IMR-90 (cell line): ENCODE measurements at regions not wholly inside any gene's neighbourhood (a gene's known extent, or its start where the extent isn't known, plus 50 kb on each side); places are given as distances from the start of the nearest gene placed in this dataset.

Experiments used
- ATAC-seq: fragments of 200-7000 bp; cut with Tn5 transposase; 2 replicates; pipeline ENCODE4 v1.9.1; 2020; ENCODE audit warnings: low read depth, mild to moderate bottlenecking, moderate library complexity
- BruUV-seq: library from RNA; stranded (reverse); fragments of 400-500 nt; replicated peaks from 2 replicates; lab custom pipeline; 2021; lab: Mats Ljungman, UMichigan
- CTCF ChIA-PET: fragments of 300-600 bp; formaldehyde crosslinking; extraction: SDS; loops from one replicate; lab custom pipeline; 2021; ENCODE audit warnings: antibody characterized with exemption; lab: Yijun Ruan, JAX
- POLR2A ChIA-PET: fragments of 300-600 bp; sonication (Branson Sonifier 250); formaldehyde crosslinking; loops from one replicate; lab custom pipeline; 2022; ENCODE audit warnings: antibody characterized with exemption; ENCODE audit not compliant: unreplicated experiment; lab: Charles Lee
- DNase-seq: peaks from one replicate; pipeline ENCODE4 v3.0.0; 2013
- H2AFZ ChIP-seq: replicated peaks from 2 replicates; pipeline ENCODE3; 2013; ENCODE audit warnings: low read length, mild to moderate bottlenecking; ENCODE audit not compliant: poor library complexity
- H2AK5ac ChIP-seq: 2 replicates; pipeline ENCODE4 v1.6.1; 2013; ENCODE audit warnings: low read depth, low read length, inconsistent platforms
- H2AK9ac ChIP-seq: replicated peaks from 2 replicates; pipeline ENCODE3; 2013; ENCODE audit warnings: mild to moderate bottlenecking, low read depth, low read length, moderate library complexity; ENCODE audit not compliant: poor library complexity
- H2BK120ac ChIP-seq: 2 replicates; pipeline ENCODE4 v1.6.1; 2013; ENCODE audit warnings: low read depth, low read length, inconsistent platforms
- H2BK15ac ChIP-seq: 3 replicates; pipeline ENCODE4 v1.6.1; 2013; ENCODE audit warnings: low read depth, low read length, inconsistent platforms
- H2BK20ac ChIP-seq: 2 replicates; pipeline ENCODE4 v1.6.1; 2013; ENCODE audit warnings: low read depth, mild to moderate bottlenecking, inconsistent platforms, low read length, moderate library complexity
- H2BK5ac ChIP-seq: 2 replicates; pipeline ENCODE4 v1.6.1; 2013; ENCODE audit warnings: mild to moderate bottlenecking, low read depth, low read length, inconsistent platforms; ENCODE audit not compliant: poor library complexity, severe bottlenecking
- H3K14ac ChIP-seq: replicated peaks from 2 replicates; pipeline ENCODE4 v1.6.1; 2013; ENCODE audit warnings: low read depth, low read length, inconsistent platforms
- H3K18ac ChIP-seq: 2 replicates; pipeline ENCODE4 v1.6.1; 2013; ENCODE audit warnings: low read depth, low read length, control low read depth
- H3K23ac ChIP-seq: 2 replicates; pipeline ENCODE4 v1.6.1; 2013; ENCODE audit warnings: low read depth, low read length, inconsistent platforms
- H3K27ac ChIP-seq: 2 replicates; pipeline ENCODE4 v1.5.1; 2013; ENCODE audit warnings: mild to moderate bottlenecking, control low read depth, low read length; ENCODE audit not compliant: insufficient read depth
- H3K27me3 ChIP-seq: 2 replicates; pipeline ENCODE4 v1.6.1; 2013; ENCODE audit warnings: low read length; ENCODE audit not compliant: control insufficient read depth, insufficient read depth
- H3K36me3 ChIP-seq: 2 replicates; pipeline ENCODE4 v1.6.1; 2013; ENCODE audit warnings: low read length, mixed read lengths; ENCODE audit not compliant: control insufficient read depth, insufficient read depth
- H3K4ac ChIP-seq: 2 replicates; pipeline ENCODE4 v1.6.1; 2013; ENCODE audit warnings: low read depth, low read length, inconsistent platforms
- H3K4me1 ChIP-seq: 2 replicates; pipeline ENCODE4 v1.6.1; 2013; ENCODE audit warnings: low read length, mixed read lengths; ENCODE audit not compliant: control insufficient read depth, insufficient read depth
- H3K4me2 ChIP-seq: 2 replicates; pipeline ENCODE4 v1.6.1; 2013; ENCODE audit warnings: low read depth, mild to moderate bottlenecking, control low read depth, low read length, moderate library complexity
- H3K4me3 ChIP-seq: 2 replicates; pipeline ENCODE4 v1.5.1; 2013; ENCODE audit warnings: low read depth, mild to moderate bottlenecking, control low read depth, low read length, moderate library complexity; ENCODE audit not compliant: insufficient read depth
- H3K56ac ChIP-seq: 2 replicates; pipeline ENCODE4 v1.6.1; 2013; ENCODE audit warnings: low read length, inconsistent platforms; ENCODE audit not compliant: insufficient read depth; ENCODE audit errors: extremely low read depth
- H3K79me1 ChIP-seq, 2 experiments: 2 replicates each; pipeline ENCODE4 v1.6.1; 2013; ENCODE audit warnings: low read length in 2 of 2, inconsistent platforms in 1 of 2, low read depth in 1 of 2
- H3K9ac ChIP-seq: 2 replicates; pipeline ENCODE4 v1.6.1; 2013; ENCODE audit warnings: low read depth, low read length, control low read depth
- H3K9me1 ChIP-seq: 2 replicates; pipeline ENCODE4 v1.6.1; 2013; ENCODE audit warnings: low read length, inconsistent platforms; ENCODE audit not compliant: insufficient read depth
- H3K9me3 ChIP-seq: 2 replicates; pipeline ENCODE4 v1.6.1; 2013; ENCODE audit warnings: low read length; ENCODE audit not compliant: control insufficient read depth, insufficient read depth
- H4K20me1 ChIP-seq: 2 replicates; pipeline ENCODE4 v1.6.1; 2013; ENCODE audit warnings: low read length, inconsistent platforms; ENCODE audit not compliant: insufficient read depth
- H4K5ac ChIP-seq: 2 replicates; pipeline ENCODE4 v1.6.1; 2013; ENCODE audit warnings: mild to moderate bottlenecking, low read depth, low read length, control low read depth
- H4K8ac ChIP-seq, 2 experiments: 2 replicates each; pipeline ENCODE4 v1.6.1; 2013; ENCODE audit warnings: low read depth in 2 of 2, low read length in 2 of 2, control low read depth in 1 of 2, inconsistent platforms in 1 of 2
- H4K91ac ChIP-seq: 2 replicates; pipeline ENCODE4 v1.6.1; 2013; ENCODE audit warnings: low read depth, low read length, inconsistent platforms; ENCODE audit not compliant: insufficient read depth
- BHLHE40 ChIP-seq: fragments of 150-350 bp; IDR thresholded peaks from 2 replicates; pipeline ENCODE4 v1.6.1; 2016; ENCODE audit warnings: mild to moderate bottlenecking, low read depth, low read length
- MXI1 ChIP-seq: IDR thresholded peaks from 2 replicates; pipeline ENCODE4 v1.6.1; 2012; ENCODE audit warnings: low read depth, mild to moderate bottlenecking, low read length, moderate library complexity, borderline replicate concordance
- NFE2L2 ChIP-seq: fragments of 150-350 bp; IDR thresholded peaks from 2 replicates; pipeline ENCODE4 v1.6.1; 2016; ENCODE audit warnings: low read depth, mild to moderate bottlenecking, low read length
- RAD21 ChIP-seq: IDR thresholded peaks from 2 replicates; pipeline ENCODE4 v1.6.1; 2012; ENCODE audit warnings: low read length, improper control_type of control experiment
- SMC3 ChIP-seq: fragments of 150-350 bp; IDR thresholded peaks from 2 replicates; pipeline ENCODE4 v1.6.1; 2016; ENCODE audit warnings: low read depth, mild to moderate bottlenecking, antibody characterized with exemption, low read length, moderate library complexity
- WGBS, 2 experiments: methylation state at CpG; one replicate each; pipeline versions ENCODE4 v1.1.5 to v1.1.7; 2013; ENCODE audit warnings: missing lambda C conversion rate in 2 of 2; ENCODE audit not compliant: insufficient read length in 1 of 2; ENCODE audit errors: extremely low coverage in 2 of 2; 5-methylcytosine and 5-hydroxymethylcytosine counted together
- dilution Hi-C: fragments of 300-500 bp; cut with HindIII; formaldehyde crosslinking; loops from one replicate; pipeline ENCODE4 v1.14.3; 2018; ENCODE audit warnings: low sequenced_read_pairs; ENCODE audit not compliant: unreplicated experiment
- in situ Hi-C: fragments of 300-500 bp; cut with MboI; formaldehyde crosslinking; loops from 3 replicates; pipeline ENCODE4 v1.14.3; 2019; ENCODE audit warnings: low sequenced_read_pairs, inconsistent platforms, mixed read lengths
- intact Hi-C: fragments of 100-400 bp; cut with micrococcal nuclease; formaldehyde crosslinking; loops from 2 replicates; pipeline ENCODE4 v1.10.0; 2022
- TF ChIP-seq, protein P1 (sequence below): fragments of 150-350 bp; IDR thresholded peaks from 2 replicates; pipeline ENCODE4 v1.6.1; 2016; ENCODE audit warnings: low read depth, mild to moderate bottlenecking, low read length, moderate library complexity, borderline replicate concordance

DNA sequence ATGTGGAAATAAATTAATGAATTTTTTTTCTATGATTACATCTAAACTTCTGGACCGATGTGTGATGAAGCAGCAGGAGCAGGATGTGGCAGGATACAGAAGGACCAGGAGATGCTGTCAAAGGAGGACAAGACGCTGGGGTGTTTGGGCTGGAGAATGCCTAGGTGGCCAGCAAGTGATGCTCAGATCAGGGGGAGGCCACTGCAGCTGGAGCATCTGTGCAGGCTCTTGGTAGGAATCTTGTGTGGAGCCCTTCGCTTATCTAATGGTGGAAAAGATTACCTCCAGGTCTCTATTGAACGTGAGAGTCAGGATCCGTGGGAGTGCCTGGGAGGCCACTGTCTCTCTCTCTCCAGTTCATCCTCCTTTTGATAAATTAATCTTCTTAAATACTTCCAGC is 79.8 kb downstream of the MRPL36 start:
- Histone ChIP-seq H3K4ac (no peak overlapping the region), H2AK5ac (no peak overlapping the region), H2BK120ac (no peak overlapping the region), H3K23ac (no peak overlapping the region), H3K27me3 (peaks cover 2% of the 10 kb centered on the region; the same call in 1 of the 2 replicates), H4K5ac (no peak overlapping the region), H4K8ac (no peak overlapping the region), H3K14ac (no peak overlapping the region), H3K4me3 (no peak overlapping the region), H3K79me1 (no peaks in the 10 kb centered on the region), H4K91ac (no peak overlapping the region), H3K36me3 (no peaks in the 10 kb centered on the region), H4K20me1 (no peaks in the 10 kb centered on the region), H2BK5ac (no peak overlapping the region), H3K9ac (no peak overlapping the region), H3K27ac (no peak overlapping the region), H2BK20ac (no peak overlapping the region), H3K56ac (no peak overlapping the region), H2BK15ac (no peak overlapping the region), H3K9me3 (peaks cover 7% of the 10 kb centered on the region; the same call in 1 of the 2 replicates), H3K9me1 (no peaks in the 10 kb centered on the region), H3K4me1 (no peaks in the 10 kb centered on the region), H2AK9ac (no peak overlapping the region), H2AFZ (no peak overlapping the region), H3K18ac (no peak overlapping the region), H3K4me2 (no peak overlapping the region)
- CTCF ChIA-PET = no interaction called here
- DNase-seq (no peak), ATAC-seq (no peak)
- POLR2A ChIA-PET = no interaction called here
- dilution Hi-C loops (no loop called here), intact Hi-C loops (no loop called here), in situ Hi-C loops (no loop called here)
- TF ChIP-seq BHLHE40 (no peak), NFE2L2 (no peak), RAD21 (no peak), MXI1 (no peak), SMC3 (no peak)
- TF ChIP-seq, protein P1, sequence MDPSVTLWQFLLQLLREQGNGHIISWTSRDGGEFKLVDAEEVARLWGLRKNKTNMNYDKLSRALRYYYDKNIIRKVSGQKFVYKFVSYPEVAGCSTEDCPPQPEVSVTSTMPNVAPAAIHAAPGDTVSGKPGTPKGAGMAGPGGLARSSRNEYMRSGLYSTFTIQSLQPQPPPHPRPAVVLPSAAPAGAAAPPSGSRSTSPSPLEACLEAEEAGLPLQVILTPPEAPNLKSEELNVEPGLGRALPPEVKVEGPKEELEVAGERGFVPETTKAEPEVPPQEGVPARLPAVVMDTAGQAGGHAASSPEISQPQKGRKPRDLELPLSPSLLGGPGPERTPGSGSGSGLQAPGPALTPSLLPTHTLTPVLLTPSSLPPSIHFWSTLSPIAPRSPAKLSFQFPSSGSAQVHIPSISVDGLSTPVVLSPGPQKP = no peak
- WGBS, 2 experiments = 20% methylated on average over 1 of the region's 5 CpGs; no CpG with 5 or more reads in 1 of the 2 experiments
- no TSS peak for BruUV-seq
